ENCODE measurements at regions not wholly inside any gene's neighbourhood (a gene's known extent, or its start where the extent isn't known, plus 50 kb on each side); places are given as distances from the start of the nearest gene placed in this dataset.

DNA sequence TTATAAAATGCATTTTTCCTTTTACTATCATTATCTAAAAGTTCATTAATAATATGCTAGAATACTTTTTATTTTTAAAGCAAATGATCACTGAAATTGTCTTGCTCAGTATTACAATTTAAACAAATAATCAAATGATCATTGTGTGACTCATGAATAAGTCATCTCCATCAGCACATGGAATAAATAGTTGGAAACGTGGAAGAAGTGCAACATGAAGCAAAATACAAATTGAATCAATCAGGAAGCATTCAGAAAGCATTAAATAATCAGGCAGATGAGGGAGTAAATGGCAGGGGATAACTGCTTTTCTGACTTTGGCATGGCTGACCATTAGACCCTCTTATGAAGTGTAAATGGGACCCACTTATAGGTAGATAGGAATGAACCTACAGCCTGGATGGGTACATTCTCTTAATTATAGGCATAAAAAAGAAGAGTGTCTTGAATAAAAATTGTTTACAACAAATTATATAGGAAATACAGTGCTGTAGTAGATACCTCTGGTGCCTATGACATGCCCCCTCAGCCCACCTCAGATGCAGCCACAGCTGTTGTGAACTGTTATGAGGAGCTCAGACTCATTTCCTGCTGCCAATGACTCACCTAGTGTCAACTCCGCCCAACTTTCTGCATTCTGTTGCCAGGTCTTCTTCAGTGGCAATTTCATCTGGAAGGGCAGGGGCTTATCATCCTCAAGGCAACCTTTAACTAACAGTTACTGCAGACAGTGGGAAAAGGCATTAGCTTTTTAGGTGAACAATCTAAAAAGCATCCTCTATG is 936.0 kb downstream of the TRIB2 start:
- H3K36me3 ChIP-seq (ENCODE audit: insufficient read depth, low read length): no peaks in the 10 kb centered on the region
- BruUV-seq (replicated peaks): no TSS peak
- intact Hi-C loops (cut with micrococcal nuclease; ENCODE audit: unreplicated experiment): no loop called here
- ChIA-PET CTCF (ENCODE audit: unreplicated experiment) (no interaction called here), POLR2A (interaction anchor here (0.7 kb wide), 1 partner anchor 418 kb away, joined by 3 read pairs; no protein-coding TSS in a partner anchor)
- H4K20me1 ChIP-seq (ENCODE audit: insufficient read depth, low read length): no peaks in the 10 kb centered on the region
- no peaks in the 10 kb centered on the region for H3K79me2 ChIP-seq (ENCODE audit: insufficient read depth, low read depth, low read length)
- no peak for DNase-seq (ENCODE audit: low spot score)
- H3K4me1 ChIP-seq (ENCODE audit: insufficient read depth, low read length, poor library complexity, severe bottlenecking): no peaks in the 10 kb centered on the region
- no peak overlapping the region for H3K4me2 ChIP-seq (ENCODE audit: low read length)
- H3K4me3 ChIP-seq (ENCODE audit: low read depth, low read length, poor library complexity, severe bottlenecking): no peak overlapping the region
- H3K9me3 ChIP-seq (ENCODE audit: low read length): no peaks in the 10 kb centered on the region; the same call in 1 of the 2 replicates
- H3K27ac ChIP-seq (ENCODE audit: low read depth, low read length, poor library complexity, severe bottlenecking): no peak overlapping the region
- H2AFZ ChIP-seq (ENCODE audit: low read length): no peak overlapping the region
- H3K9me2 ChIP-seq (ENCODE audit: insufficient read depth, low read length): no peaks in the 10 kb centered on the region
- TF ChIP-seq, protein P1, sequence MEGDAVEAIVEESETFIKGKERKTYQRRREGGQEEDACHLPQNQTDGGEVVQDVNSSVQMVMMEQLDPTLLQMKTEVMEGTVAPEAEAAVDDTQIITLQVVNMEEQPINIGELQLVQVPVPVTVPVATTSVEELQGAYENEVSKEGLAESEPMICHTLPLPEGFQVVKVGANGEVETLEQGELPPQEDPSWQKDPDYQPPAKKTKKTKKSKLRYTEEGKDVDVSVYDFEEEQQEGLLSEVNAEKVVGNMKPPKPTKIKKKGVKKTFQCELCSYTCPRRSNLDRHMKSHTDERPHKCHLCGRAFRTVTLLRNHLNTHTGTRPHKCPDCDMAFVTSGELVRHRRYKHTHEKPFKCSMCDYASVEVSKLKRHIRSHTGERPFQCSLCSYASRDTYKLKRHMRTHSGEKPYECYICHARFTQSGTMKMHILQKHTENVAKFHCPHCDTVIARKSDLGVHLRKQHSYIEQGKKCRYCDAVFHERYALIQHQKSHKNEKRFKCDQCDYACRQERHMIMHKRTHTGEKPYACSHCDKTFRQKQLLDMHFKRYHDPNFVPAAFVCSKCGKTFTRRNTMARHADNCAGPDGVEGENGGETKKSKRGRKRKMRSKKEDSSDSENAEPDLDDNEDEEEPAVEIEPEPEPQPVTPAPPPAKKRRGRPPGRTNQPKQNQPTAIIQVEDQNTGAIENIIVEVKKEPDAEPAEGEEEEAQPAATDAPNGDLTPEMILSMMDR (conservative IDR thresholded peaks at IDR 0.05; ENCODE audit: low read length): no peak
- TF ChIP-seq EZH2phosphoT487 (IDR thresholded peaks at IDR 0.05; ENCODE audit: borderline replicate concordance, low read depth, low read length): no peak

DNA sequence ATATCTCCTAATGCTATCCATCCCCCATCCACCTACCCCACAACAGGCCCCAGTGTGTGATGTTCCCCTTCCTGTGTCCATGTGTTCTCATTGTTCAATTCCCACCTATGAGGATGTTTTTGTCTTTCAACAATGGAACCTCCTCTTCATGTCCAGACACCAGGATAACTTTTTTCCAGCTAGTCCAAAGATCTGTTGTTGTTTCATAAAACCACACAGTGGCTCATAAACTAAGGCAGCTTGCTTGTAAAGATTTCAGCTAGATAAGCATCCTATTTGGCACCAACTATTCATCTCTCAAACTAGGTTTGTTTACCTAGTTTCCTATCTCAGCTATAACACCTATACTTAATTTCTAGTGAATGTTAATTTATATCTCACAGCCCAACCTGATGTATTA is 937.7 kb downstream of the TRIB2 start:
- Histone ChIP-seq H3K9me2 (ENCODE audit: insufficient read depth, low read length) (no peaks in the 10 kb centered on the region), H3K36me3 (ENCODE audit: insufficient read depth, low read length) (no peaks in the 10 kb centered on the region), H3K9me3 (ENCODE audit: low read length) (no peaks in the 10 kb centered on the region; the same call in 1 of the 2 replicates), H3K4me1 (ENCODE audit: insufficient read depth, low read length, poor library complexity, severe bottlenecking) (no peaks in the 10 kb centered on the region), H4K20me1 (ENCODE audit: insufficient read depth, low read length) (no peaks in the 10 kb centered on the region), H3K4me3 (ENCODE audit: low read depth, low read length, poor library complexity, severe bottlenecking) (no peak overlapping the region), H3K79me2 (ENCODE audit: insufficient read depth, low read depth, low read length) (no peaks in the 10 kb centered on the region), H3K27ac (ENCODE audit: low read depth, low read length, poor library complexity, severe bottlenecking) (no peak overlapping the region), H3K4me2 (ENCODE audit: low read length) (no peak overlapping the region), H2AFZ (ENCODE audit: low read length) (no peak overlapping the region)
- BruUV-seq (replicated peaks): no TSS peak
- intact Hi-C loops (cut with micrococcal nuclease; ENCODE audit: unreplicated experiment): no loop called here
- CTCF ChIA-PET (ENCODE audit: unreplicated experiment): no interaction called here
- POLR2A ChIA-PET: no interaction called here
- TF ChIP-seq, protein P1 (conservative IDR thresholded peaks at IDR 0.05; ENCODE audit: low read length): no peak
- TF ChIP-seq EZH2phosphoT487 (IDR thresholded peaks at IDR 0.05; ENCODE audit: borderline replicate concordance, low read depth, low read length): no peak
- DNase-seq (ENCODE audit: low spot score): no peak

GRCh38 chr2:13660231-13660630 is 943.5 kb downstream of the TRIB2 start:
- H3K4me1 ChIP-seq (ENCODE audit: insufficient read depth, low read length, poor library complexity, severe bottlenecking): no peaks in the 10 kb centered on the region
- no peaks in the 10 kb centered on the region; the same call in 1 of the 2 replicates for H3K9me2 ChIP-seq (ENCODE audit: insufficient read depth, low read length)
- no peak for DNase-seq (ENCODE audit: low spot score)
- intact Hi-C loops (cut with micrococcal nuclease; ENCODE audit: unreplicated experiment): no loop called here
- no TSS peak for BruUV-seq (replicated peaks)
- H3K4me2 ChIP-seq (ENCODE audit: low read length): no peak overlapping the region
- H3K27ac ChIP-seq (ENCODE audit: low read depth, low read length, poor library complexity, severe bottlenecking): no peak overlapping the region
- ChIA-PET POLR2A (no interaction called here), CTCF (ENCODE audit: unreplicated experiment) (no interaction called here)
- no peak overlapping the region for H3K4me3 ChIP-seq (ENCODE audit: low read depth, low read length, poor library complexity, severe bottlenecking)
- H2AFZ ChIP-seq (ENCODE audit: low read length): no peak overlapping the region
- H4K20me1 ChIP-seq (ENCODE audit: insufficient read depth, low read length): no peaks in the 10 kb centered on the region
- no peaks in the 10 kb centered on the region for H3K36me3 ChIP-seq (ENCODE audit: insufficient read depth, low read length)
- H3K79me2 ChIP-seq (ENCODE audit: insufficient read depth, low read depth, low read length): no peaks in the 10 kb centered on the region
- H3K9me3 ChIP-seq (ENCODE audit: low read length): no peaks in the 10 kb centered on the region
- TF ChIP-seq, protein P1 (conservative IDR thresholded peaks at IDR 0.05; ENCODE audit: low read length): no peak
- no peak for TF ChIP-seq EZH2phosphoT487 (IDR thresholded peaks at IDR 0.05; ENCODE audit: borderline replicate concordance, low read depth, low read length)
